H9 (cell line): ENCODE measurements at regions not wholly inside any gene's neighbourhood (a gene's known extent, or its start where the extent isn't known, plus 50 kb on each side); places are given as distances from the start of the nearest gene placed in this dataset.

Experiments
- DNase-seq: peaks from one replicate; pipeline ENCODE4 v3.0.0-alpha.2; 2017
- H2AFZ ChIP-seq: one replicate; pipeline ENCODE4 v1.6.1; 2013; ENCODE audit warnings: mild to moderate bottlenecking, low read length, control low read depth, moderate library complexity
- H2AK5ac ChIP-seq: 2 replicates; pipeline ENCODE4 v1.6.1; 2013; ENCODE audit warnings: low read length, control low read depth, mixed read lengths; ENCODE audit not compliant: insufficient read length
- H2BK120ac ChIP-seq: one replicate; pipeline ENCODE4 v1.6.1; 2013; ENCODE audit warnings: low read depth, mild to moderate bottlenecking, low read length, control low read depth, inconsistent platforms; ENCODE audit not compliant: poor library complexity, severe bottlenecking
- H2BK12ac ChIP-seq: 2 replicates; pipeline ENCODE4 v1.6.1; 2013; ENCODE audit warnings: low read length, control low read depth, mixed read lengths, low read depth; ENCODE audit not compliant: insufficient read length
- H2BK15ac ChIP-seq: 2 replicates; pipeline ENCODE4 v1.6.1; 2013; ENCODE audit warnings: low read depth, low read length, control low read depth
- H2BK20ac ChIP-seq: one replicate; pipeline ENCODE4 v1.6.1; 2013; ENCODE audit warnings: low read depth, mild to moderate bottlenecking, low read length, control low read depth, inconsistent platforms; ENCODE audit not compliant: poor library complexity, severe bottlenecking
- H2BK5ac ChIP-seq: 2 replicates; pipeline ENCODE4 v1.6.1; 2013; ENCODE audit warnings: low read length, control low read depth, mixed read lengths; ENCODE audit not compliant: insufficient read length
- H3K14ac ChIP-seq: 2 replicates; pipeline ENCODE4 v1.6.1; 2013; ENCODE audit warnings: low read length, control low read depth; ENCODE audit not compliant: insufficient read depth
- H3K18ac ChIP-seq: 2 replicates; pipeline ENCODE4 v1.6.1; 2013; ENCODE audit warnings: low read depth, mild to moderate bottlenecking, mixed read lengths, low read length, control low read depth; ENCODE audit not compliant: insufficient read length
- H3K23ac ChIP-seq: 2 replicates; pipeline ENCODE4 v1.6.1; 2013; ENCODE audit warnings: low read length, control low read depth, mixed read lengths, low read depth; ENCODE audit not compliant: insufficient read length
- H3K23me2 ChIP-seq: 2 replicates; pipeline ENCODE4 v1.6.1; 2013; ENCODE audit warnings: low read depth, mild to moderate bottlenecking, mixed read lengths, low read length, control low read depth; ENCODE audit not compliant: insufficient read length, poor library complexity, severe bottlenecking
- H3K27ac ChIP-seq: 2 replicates; pipeline ENCODE4 v1.5.1; 2013; ENCODE audit warnings: low read length, control low read depth, mixed read lengths, low read depth; ENCODE audit not compliant: insufficient read length
- H3K27me3 ChIP-seq: 2 replicates; pipeline ENCODE4 v1.6.1; 2013; ENCODE audit warnings: low read length, control low read depth, inconsistent platforms; ENCODE audit not compliant: insufficient read depth
- H3K4ac ChIP-seq: 2 replicates; pipeline ENCODE4 v1.6.1; 2013; ENCODE audit warnings: low read depth, mild to moderate bottlenecking, control low read depth, inconsistent platforms, low read length, moderate library complexity
- H3K4me1 ChIP-seq: 2 replicates; pipeline ENCODE4 v1.6.1; 2013; ENCODE audit warnings: low read length, control low read depth, inconsistent platforms; ENCODE audit not compliant: insufficient read depth
- H3K4me2 ChIP-seq: 2 replicates; pipeline ENCODE4 v1.6.1; 2013; ENCODE audit warnings: low read length, control low read depth, mixed read lengths; ENCODE audit not compliant: insufficient read length, insufficient read depth
- H3K56ac ChIP-seq: 2 replicates; pipeline ENCODE4 v1.6.1; 2013; ENCODE audit warnings: low read depth, mild to moderate bottlenecking, mixed read lengths, low read length, control low read depth; ENCODE audit not compliant: insufficient read length
- H3K79me1 ChIP-seq: 2 replicates; pipeline ENCODE4 v1.6.1; 2013; ENCODE audit warnings: low read depth, mild to moderate bottlenecking, moderate library complexity, low read length, control low read depth, inconsistent platforms; ENCODE audit not compliant: insufficient read depth, poor library complexity, severe bottlenecking
- H3K79me2 ChIP-seq: 2 replicates; pipeline ENCODE4 v1.6.1; 2013; ENCODE audit warnings: low read length, control low read depth, inconsistent platforms; ENCODE audit not compliant: insufficient read depth
- H3K9ac ChIP-seq: 2 replicates; pipeline ENCODE4 v1.6.1; 2013; ENCODE audit warnings: low read length, control low read depth, mixed read lengths; ENCODE audit not compliant: insufficient read length; ENCODE audit errors: extremely low read depth
- H3K9me3 ChIP-seq: one replicate; pipeline ENCODE4 v1.6.1; 2013; ENCODE audit warnings: low read depth, low read length, inconsistent platforms; ENCODE audit not compliant: control insufficient read depth
- H3T11ph ChIP-seq: one replicate; pipeline ENCODE4 v1.6.1; 2013; ENCODE audit warnings: mild to moderate bottlenecking, low read length, control low read depth, inconsistent platforms
- H4K20me1 ChIP-seq: one replicate; pipeline ENCODE4 v1.6.1; 2013; ENCODE audit not compliant: control insufficient read depth, insufficient read length, insufficient read depth
- H4K5ac ChIP-seq: 2 replicates; pipeline ENCODE4 v1.6.1; 2013; ENCODE audit warnings: low read depth, mild to moderate bottlenecking, mixed read lengths, low read length, control low read depth; ENCODE audit not compliant: insufficient read length
- H4K8ac ChIP-seq: replicated peaks from 2 replicates; pipeline ENCODE4 v1.6.1; 2013; ENCODE audit warnings: low read length, control low read depth, mixed read lengths, low read depth; ENCODE audit not compliant: insufficient read length
- H4K91ac ChIP-seq: 2 replicates; pipeline ENCODE4 v1.6.1; 2013; ENCODE audit warnings: low read depth, mild to moderate bottlenecking, moderate library complexity, mixed read lengths, low read length, control low read depth; ENCODE audit not compliant: insufficient read length
- H3K27ac Mint-ChIP-seq, 3 experiments: 2 replicates in 2 of 3; 3 replicates in 1 of 3; pipeline ENCODE4 v1.8.0; 2020 to 2021; ENCODE audit warnings: mixed read lengths in 3 of 3, mild to moderate bottlenecking in 1 of 3, moderate library complexity in 1 of 3
- H3K27me3 Mint-ChIP-seq: 2 replicates; pipeline ENCODE4 v1.8.0; 2021; ENCODE audit warnings: low read depth, mild to moderate bottlenecking, moderate library complexity, mixed read lengths
- H3K36me3 Mint-ChIP-seq, 3 experiments: 2 replicates in 2 of 3; 3 replicates in 1 of 3; pipeline ENCODE4 v1.8.0; 2020 to 2021; ENCODE audit warnings: low read depth in 3 of 3, mixed read lengths in 3 of 3; ENCODE audit not compliant: insufficient read depth in 1 of 3
- H3K4me1 Mint-ChIP-seq, 2 experiments: 2 replicates each; pipeline ENCODE4 v1.8.0; 2020; ENCODE audit warnings: mixed read lengths in 2 of 2
- H3K4me3 Mint-ChIP-seq, 2 experiments: 2 replicates in 1 of 2; 3 replicates in 1 of 2; pipeline ENCODE4 v1.8.0; 2020 to 2021; ENCODE audit warnings: mild to moderate bottlenecking in 2 of 2, mixed read lengths in 2 of 2, moderate library complexity in 1 of 2
- H3K9me3 Mint-ChIP-seq, 2 experiments: 2 replicates in 1 of 2; 3 replicates in 1 of 2; pipeline ENCODE4 v1.8.0; 2020; ENCODE audit warnings: mild to moderate bottlenecking in 2 of 2, mixed read lengths in 2 of 2, moderate library complexity in 1 of 2
- CTCF ChIP-seq: fragments of 200-600 bp; sonication (generic); conservative IDR thresholded peaks from 3 replicates; pipeline ENCODE4 v1.8.0; 2021; ENCODE audit warnings: antibody characterized with exemption, mild to moderate bottlenecking
- WGBS: extraction: QIAGEN DNeasy Blood & Tissue Kit; methylation state at CpG from one replicate; pipeline ENCODE4 v1.1.7; 2013; ENCODE audit warnings: missing lambda C conversion rate, low lambda C conversion rate, mixed read lengths; ENCODE audit not compliant: insufficient read length; ENCODE audit errors: extremely low coverage; 5-methylcytosine and 5-hydroxymethylcytosine counted together

- no peaks in the 10 kb centered on the region for H4K20me1 ChIP-seq
- no peak overlapping the region for H2BK120ac ChIP-seq
- H3K4me2 ChIP-seq = no peak overlapping the region
- Mint-ChIP-seq H3K36me3 (no peaks in the 10 kb centered on the region), H3K9me3 (no peaks in the 10 kb centered on the region), H3K27ac (no peak overlapping the region), H3K27me3 (peaks cover 2% of the 10 kb centered on the region; the same call in 1 of the 2 replicates), H3K4me3 (no peak overlapping the region), H3K4me1 (no peaks in the 10 kb centered on the region)
- H3K4ac ChIP-seq = no peak overlapping the region
- no peak overlapping the region for H2BK15ac ChIP-seq
- H4K5ac ChIP-seq = no peak overlapping the region
- H3K56ac ChIP-seq = no peak overlapping the region
- H3K23me2 ChIP-seq = no peaks in the 10 kb centered on the region
- no peak overlapping the region for H3T11ph ChIP-seq
- no peak overlapping the region for H2BK5ac ChIP-seq
- H4K8ac ChIP-seq = no peak overlapping the region
- no peak overlapping the region for H3K9ac ChIP-seq
- no peak for TF ChIP-seq CTCF
- H3K4me1 ChIP-seq = no peaks in the 10 kb centered on the region
- H2BK12ac ChIP-seq = no peak overlapping the region
- H3K18ac ChIP-seq = no peak overlapping the region
- no peak overlapping the region for H2AK5ac ChIP-seq
- H3K9me3 ChIP-seq = no peaks in the 10 kb centered on the region
- no peak overlapping the region for H3K14ac ChIP-seq
- no peak overlapping the region for H2AFZ ChIP-seq
- no peak overlapping the region for H3K23ac ChIP-seq
- no peak for DNase-seq
- no CpG with 5 or more reads among the region's 11 CpGs for WGBS
- no peaks in the 10 kb centered on the region for H3K79me2 ChIP-seq
- H3K79me1 ChIP-seq = no peaks in the 10 kb centered on the region
- H4K91ac ChIP-seq = no peak overlapping the region
- no peaks in the 10 kb centered on the region for H3K27me3 ChIP-seq
- no peak overlapping the region for H2BK20ac ChIP-seq
- no peak overlapping the region for H3K27ac ChIP-seq
Measured at GRCh38 chr11:91932151-91932821, 292.3 kb upstream of the FAT3 start.
